HEK293 (cell line): ENCODE measurements at regions not wholly inside any gene's neighbourhood (a gene's known extent, or its start where the extent isn't known, plus 50 kb on each side); places are given as distances from the start of the nearest gene placed in this dataset.

Experiments used
- CTCF ChIA-PET: fragments of 350-600 bp; formaldehyde crosslinking; extraction: SDS; loops from one replicate; lab custom pipeline; 2021; ENCODE audit warnings: antibody characterized with exemption; lab: Yijun Ruan, JAX
- POLR2A ChIA-PET: fragments of 300-600 bp; formaldehyde crosslinking; extraction: SDS; loops from one replicate; lab custom pipeline; 2020; ENCODE audit warnings: antibody characterized with exemption, inconsistent platforms; lab: Yijun Ruan, JAX
- H3K27ac ChIP-seq: fragments of 200-500 bp; sonication (Bioruptor generic); 2 replicates; pipeline ENCODE4 v1.5.1; 2014; ENCODE audit warnings: low read depth, low read length, control low read depth, inconsistent platforms; ENCODE audit errors: extremely low read depth
- H3K36me3 ChIP-seq, 2 experiments: fragments of 200-500 bp in 1 of 2; sonication (Bioruptor generic) in 1 of 2; 1 replicate in 1 of 2; 2 replicates in 1 of 2; pipeline ENCODE4 v1.5.1; 2014 to 2017; ENCODE audit warnings: inconsistent platforms in 2 of 2, low read length in 2 of 2; ENCODE audit not compliant: control insufficient read depth in 2 of 2, insufficient read depth in 1 of 2
- H3K4me1 ChIP-seq: fragments of 200-500 bp; sonication (Bioruptor generic); 2 replicates; pipeline ENCODE4 v1.5.1; 2014; ENCODE audit warnings: mild to moderate bottlenecking, low read length, inconsistent platforms; ENCODE audit not compliant: control insufficient read depth, insufficient read depth
- H3K4me3 ChIP-seq: 2 replicates; pipeline ENCODE4 v1.5.1; 2011; ENCODE audit warnings: low read depth, mild to moderate bottlenecking, control low read depth, low read length, moderate library complexity
- H3K9me3 ChIP-seq: fragments of 200-500 bp; sonication (Bioruptor generic); 2 replicates; pipeline ENCODE4 v1.5.1; 2014; ENCODE audit warnings: low read depth, low read length, inconsistent platforms; ENCODE audit not compliant: control insufficient read depth, insufficient read depth
- KLF1 ChIP-seq: fragments of 450-650 bp; formaldehyde crosslinking; IDR thresholded peaks from 2 replicates; pipeline ENCODE4 v1.5.1; 2016; ENCODE audit warnings: missing biosample characterization, missing genetic modification characterization
- KLF16 ChIP-seq: fragments of 450-650 bp; formaldehyde crosslinking; IDR thresholded peaks from 2 replicates; pipeline ENCODE4 v1.5.1; 2017; ENCODE audit warnings: missing biosample characterization, missing genetic modification characterization
- KLF7 ChIP-seq: fragments of 450-650 bp; formaldehyde crosslinking; IDR thresholded peaks from 2 replicates; pipeline ENCODE4 v1.5.1; 2016; ENCODE audit warnings: missing biosample characterization, missing genetic modification characterization, borderline replicate concordance
- RBAK ChIP-seq: fragments of 450-650 bp; formaldehyde crosslinking; IDR thresholded peaks from 2 replicates; pipeline ENCODE4 v1.5.1; 2016; ENCODE audit warnings: missing biosample characterization, missing genetic modification characterization
- YY1 ChIP-seq: fragments of 450-650 bp; formaldehyde crosslinking; IDR thresholded peaks from 2 replicates; pipeline ENCODE4 v1.5.1; 2018; ENCODE audit warnings: missing biosample characterization, missing genetic modification characterization
- ZNF211 ChIP-seq: fragments of 450-650 bp; formaldehyde crosslinking; IDR thresholded peaks from 2 replicates; pipeline ENCODE4 v1.5.1; 2016; ENCODE audit warnings: low read depth, missing biosample characterization, missing genetic modification characterization
- ZNF239 ChIP-seq: fragments of 450-650 bp; formaldehyde crosslinking; IDR thresholded peaks from 2 replicates; pipeline ENCODE4 v1.5.1; 2016; ENCODE audit warnings: missing biosample characterization, missing genetic modification characterization
- ZNF266 ChIP-seq: fragments of 450-650 bp; formaldehyde crosslinking; IDR thresholded peaks from 2 replicates; pipeline ENCODE4 v1.5.1; 2016; ENCODE audit warnings: missing biosample characterization, missing genetic modification characterization, low read depth
- ZNF350 ChIP-seq: fragments of 450-650 bp; formaldehyde crosslinking; IDR thresholded peaks from 2 replicates; pipeline ENCODE4 v1.5.0; 2017; ENCODE audit warnings: missing biosample characterization, mild to moderate bottlenecking, missing genetic modification characterization
- ZNF391 ChIP-seq: fragments of 450-650 bp; formaldehyde crosslinking; IDR thresholded peaks from 2 replicates; pipeline ENCODE4 v1.5.1; 2016; ENCODE audit warnings: low read depth, missing biosample characterization, missing genetic modification characterization, borderline replicate concordance
- ZNF404 ChIP-seq: fragments of 450-650 bp; formaldehyde crosslinking; IDR thresholded peaks from 2 replicates; pipeline ENCODE4 v1.5.1; 2017; ENCODE audit warnings: missing biosample characterization, missing genetic modification characterization
- ZNF521 ChIP-seq: fragments of 450-650 bp; formaldehyde crosslinking; IDR thresholded peaks from 2 replicates; pipeline ENCODE4 v1.5.1; 2017; ENCODE audit warnings: missing biosample characterization, mild to moderate bottlenecking, missing genetic modification characterization
- ZNF664 ChIP-seq: fragments of 450-650 bp; formaldehyde crosslinking; IDR thresholded peaks from 2 replicates; pipeline ENCODE4 v1.5.1; 2016; ENCODE audit warnings: missing biosample characterization, missing genetic modification characterization
- ZNF76 ChIP-seq: fragments of 450-650 bp; formaldehyde crosslinking; IDR thresholded peaks from 2 replicates; pipeline ENCODE4; 2016; ENCODE audit warnings: low read depth, missing biosample characterization, missing genetic modification characterization, borderline replicate concordance
- ZNF776 ChIP-seq: fragments of 450-650 bp; formaldehyde crosslinking; IDR thresholded peaks from 2 replicates; pipeline ENCODE4 v1.5.0; 2017; ENCODE audit warnings: missing biosample characterization, missing genetic modification characterization, borderline replicate concordance
- TF ChIP-seq, protein P1 (sequence below): fragments of 450-650 bp; formaldehyde crosslinking; IDR thresholded peaks from 2 replicates; pipeline ENCODE4 v1.5.1; 2016; ENCODE audit warnings: missing biosample characterization, missing genetic modification characterization, borderline replicate concordance
- TF ChIP-seq, protein P2 (sequence below): fragments of 450-650 bp; formaldehyde crosslinking; IDR thresholded peaks from 2 replicates; pipeline ENCODE4 v1.5.1; 2016; ENCODE audit warnings: missing biosample characterization, missing genetic modification characterization
- TF ChIP-seq, protein P3 (sequence below): fragments of 450-650 bp; formaldehyde crosslinking; IDR thresholded peaks from 2 replicates; pipeline ENCODE4 v1.5.1; 2017; ENCODE audit warnings: missing biosample characterization, missing genetic modification characterization
- TF ChIP-seq, protein P4 (sequence below): fragments of 450-650 bp; formaldehyde crosslinking; IDR thresholded peaks from 2 replicates; pipeline ENCODE4 v1.5.1; 2017; ENCODE audit warnings: missing biosample characterization, missing genetic modification characterization
- TF ChIP-seq, protein P5 (sequence below): fragments of 450-650 bp; formaldehyde crosslinking; IDR thresholded peaks from 2 replicates; pipeline ENCODE4 v1.5.1; 2016; ENCODE audit warnings: missing biosample characterization, missing genetic modification characterization

DNA sequence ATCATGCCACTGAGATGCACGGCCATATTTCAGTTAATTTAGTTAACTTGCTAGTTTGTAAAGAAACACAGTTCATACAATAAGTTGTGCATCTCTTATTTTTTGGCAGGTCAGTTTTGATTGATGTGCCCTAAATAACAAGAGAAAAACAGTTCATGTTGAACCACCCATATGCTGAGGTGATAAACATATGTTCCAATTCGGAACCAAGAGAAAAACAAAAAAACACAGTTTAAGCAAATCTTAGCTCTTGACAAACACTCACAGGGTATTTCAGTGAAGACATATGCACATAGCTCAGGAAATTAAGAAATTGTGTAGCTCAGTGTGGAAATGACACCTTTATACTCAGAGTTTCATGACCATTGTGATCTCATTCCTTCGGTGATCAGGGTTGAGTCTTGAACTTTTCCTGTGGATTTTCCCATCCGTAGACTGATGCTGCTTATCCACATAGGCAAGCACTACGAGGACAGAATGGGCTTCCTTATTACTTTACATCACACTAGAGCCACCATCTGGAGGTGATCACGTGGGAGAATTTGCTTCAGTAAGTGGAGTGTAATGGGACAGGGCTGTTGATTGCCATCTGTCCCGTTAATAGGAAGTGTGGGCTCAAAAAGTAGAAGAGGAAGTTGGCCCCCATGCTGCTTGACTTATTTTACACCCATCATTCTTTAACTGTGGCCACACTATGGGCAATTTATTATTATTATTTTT lies 773.0 kb downstream of the MTRR start (continued):
- TF ChIP-seq, protein P1, sequence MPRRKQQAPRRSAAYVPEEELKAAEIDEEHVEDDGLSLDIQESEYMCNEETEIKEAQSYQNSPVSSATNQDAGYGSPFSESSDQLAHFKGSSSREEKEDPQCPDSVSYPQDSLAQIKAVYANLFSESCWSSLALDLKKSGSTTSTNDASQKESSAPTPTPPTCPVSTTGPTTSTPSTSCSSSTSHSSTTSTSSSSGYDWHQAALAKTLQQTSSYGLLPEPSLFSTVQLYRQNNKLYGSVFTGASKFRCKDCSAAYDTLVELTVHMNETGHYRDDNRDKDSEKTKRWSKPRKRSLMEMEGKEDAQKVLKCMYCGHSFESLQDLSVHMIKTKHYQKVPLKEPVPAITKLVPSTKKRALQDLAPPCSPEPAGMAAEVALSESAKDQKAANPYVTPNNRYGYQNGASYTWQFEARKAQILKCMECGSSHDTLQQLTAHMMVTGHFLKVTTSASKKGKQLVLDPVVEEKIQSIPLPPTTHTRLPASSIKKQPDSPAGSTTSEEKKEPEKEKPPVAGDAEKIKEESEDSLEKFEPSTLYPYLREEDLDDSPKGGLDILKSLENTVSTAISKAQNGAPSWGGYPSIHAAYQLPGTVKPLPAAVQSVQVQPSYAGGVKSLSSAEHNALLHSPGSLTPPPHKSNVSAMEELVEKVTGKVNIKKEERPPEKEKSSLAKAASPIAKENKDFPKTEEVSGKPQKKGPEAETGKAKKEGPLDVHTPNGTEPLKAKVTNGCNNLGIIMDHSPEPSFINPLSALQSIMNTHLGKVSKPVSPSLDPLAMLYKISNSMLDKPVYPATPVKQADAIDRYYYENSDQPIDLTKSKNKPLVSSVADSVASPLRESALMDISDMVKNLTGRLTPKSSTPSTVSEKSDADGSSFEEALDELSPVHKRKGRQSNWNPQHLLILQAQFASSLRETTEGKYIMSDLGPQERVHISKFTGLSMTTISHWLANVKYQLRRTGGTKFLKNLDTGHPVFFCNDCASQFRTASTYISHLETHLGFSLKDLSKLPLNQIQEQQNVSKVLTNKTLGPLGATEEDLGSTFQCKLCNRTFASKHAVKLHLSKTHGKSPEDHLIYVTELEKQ: no peak
- no peak for TF ChIP-seq ZNF776 (tag by site-specific recombination)
- TF ChIP-seq ZNF239 (tag by site-specific recombination): no peak
- TF ChIP-seq KLF16: no peak
- no peak for TF ChIP-seq ZNF664
- no peak for TF ChIP-seq ZNF404 (tag by site-specific recombination)
- TF ChIP-seq ZNF391: no peak
- TF ChIP-seq, protein P2, sequence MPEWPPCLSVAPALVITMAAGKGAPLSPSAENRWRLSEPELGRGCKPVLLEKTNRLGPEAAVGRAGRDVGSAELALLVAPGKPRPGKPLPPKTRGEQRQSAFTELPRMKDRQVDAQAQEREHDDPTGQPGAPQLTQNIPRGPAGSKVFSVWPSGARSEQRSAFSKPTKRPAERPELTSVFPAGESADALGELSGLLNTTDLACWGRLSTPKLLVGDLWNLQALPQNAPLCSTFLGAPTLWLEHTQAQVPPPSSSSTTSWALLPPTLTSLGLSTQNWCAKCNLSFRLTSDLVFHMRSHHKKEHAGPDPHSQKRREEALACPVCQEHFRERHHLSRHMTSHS (tag by site-specific recombination): no peak

DNA sequence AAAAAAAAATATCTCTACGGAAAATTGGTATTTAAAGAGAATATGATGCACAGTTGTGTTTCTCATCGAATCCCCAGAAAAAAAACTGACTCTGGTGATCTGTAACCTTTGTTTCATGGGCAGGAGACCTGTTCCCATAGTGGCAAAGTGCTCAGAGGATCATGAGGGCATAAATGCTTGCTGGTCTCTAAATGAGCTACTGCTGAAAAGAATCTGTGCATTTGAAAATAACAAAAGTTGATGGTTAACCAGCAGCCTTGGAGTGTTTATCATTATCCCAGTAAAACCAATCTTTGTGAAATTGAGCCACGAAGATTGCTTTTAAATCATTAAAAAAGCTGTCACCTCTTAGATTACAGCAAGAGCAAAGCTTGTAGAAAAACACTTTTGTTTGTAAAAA lies 775.4 kb downstream of the MTRR start:
- H3K36me3 ChIP-seq: no peaks in the 10 kb centered on the region
- POLR2A ChIA-PET: no interaction called here
- no peak overlapping the region for H3K27ac ChIP-seq
- no peaks in the 10 kb centered on the region for H3K9me3 ChIP-seq
- no peaks in the 10 kb centered on the region for H3K4me1 ChIP-seq
- CTCF ChIA-PET: no interaction called here
- H3K4me3 ChIP-seq: no peak overlapping the region
- TF ChIP-seq, protein P3, sequence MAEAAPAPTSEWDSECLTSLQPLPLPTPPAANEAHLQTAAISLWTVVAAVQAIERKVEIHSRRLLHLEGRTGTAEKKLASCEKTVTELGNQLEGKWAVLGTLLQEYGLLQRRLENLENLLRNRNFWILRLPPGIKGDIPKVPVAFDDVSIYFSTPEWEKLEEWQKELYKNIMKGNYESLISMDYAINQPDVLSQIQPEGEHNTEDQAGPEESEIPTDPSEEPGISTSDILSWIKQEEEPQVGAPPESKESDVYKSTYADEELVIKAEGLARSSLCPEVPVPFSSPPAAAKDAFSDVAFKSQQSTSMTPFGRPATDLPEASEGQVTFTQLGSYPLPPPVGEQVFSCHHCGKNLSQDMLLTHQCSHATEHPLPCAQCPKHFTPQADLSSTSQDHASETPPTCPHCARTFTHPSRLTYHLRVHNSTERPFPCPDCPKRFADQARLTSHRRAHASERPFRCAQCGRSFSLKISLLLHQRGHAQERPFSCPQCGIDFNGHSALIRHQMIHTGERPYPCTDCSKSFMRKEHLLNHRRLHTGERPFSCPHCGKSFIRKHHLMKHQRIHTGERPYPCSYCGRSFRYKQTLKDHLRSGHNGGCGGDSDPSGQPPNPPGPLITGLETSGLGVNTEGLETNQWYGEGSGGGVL (tag by site-specific recombination): no peak
- no peak for TF ChIP-seq ZNF76 (tag by site-specific recombination)
- TF ChIP-seq YY1 (tag by site-specific recombination): no peak
- TF ChIP-seq, protein P4, sequence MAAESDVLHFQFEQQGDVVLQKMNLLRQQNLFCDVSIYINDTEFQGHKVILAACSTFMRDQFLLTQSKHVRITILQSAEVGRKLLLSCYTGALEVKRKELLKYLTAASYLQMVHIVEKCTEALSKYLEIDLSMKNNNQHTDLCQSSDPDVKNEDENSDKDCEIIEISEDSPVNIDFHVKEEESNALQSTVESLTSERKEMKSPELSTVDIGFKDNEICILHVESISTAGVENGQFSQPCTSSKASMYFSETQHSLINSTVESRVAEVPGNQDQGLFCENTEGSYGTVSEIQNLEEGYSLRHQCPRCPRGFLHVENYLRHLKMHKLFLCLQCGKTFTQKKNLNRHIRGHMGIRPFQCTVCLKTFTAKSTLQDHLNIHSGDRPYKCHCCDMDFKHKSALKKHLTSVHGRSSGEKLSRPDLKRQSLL: no peak
- no peak for TF ChIP-seq ZNF350
- TF ChIP-seq, protein P5, sequence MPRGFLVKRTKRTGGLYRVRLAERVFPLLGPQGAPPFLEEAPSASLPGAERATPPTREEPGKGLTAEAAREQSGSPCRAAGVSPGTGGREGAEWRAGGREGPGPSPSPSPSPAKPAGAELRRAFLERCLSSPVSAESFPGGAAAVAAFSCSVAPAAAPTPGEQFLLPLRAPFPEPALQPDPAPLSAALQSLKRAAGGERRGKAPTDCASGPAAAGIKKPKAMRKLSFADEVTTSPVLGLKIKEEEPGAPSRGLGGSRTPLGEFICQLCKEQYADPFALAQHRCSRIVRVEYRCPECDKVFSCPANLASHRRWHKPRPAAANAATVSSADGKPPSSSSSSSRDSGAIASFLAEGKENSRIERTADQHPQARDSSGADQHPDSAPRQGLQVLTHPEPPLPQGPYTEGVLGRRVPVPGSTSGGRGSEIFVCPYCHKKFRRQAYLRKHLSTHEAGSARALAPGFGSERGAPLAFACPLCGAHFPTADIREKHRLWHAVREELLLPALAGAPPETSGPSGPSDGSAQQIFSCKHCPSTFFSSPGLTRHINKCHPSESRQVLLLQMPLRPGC: no peak
- TF ChIP-seq ZNF266 (tag by site-specific recombination): no peak
- TF ChIP-seq ZNF211: no peak
- no peak for TF ChIP-seq ZNF521
- TF ChIP-seq KLF1 (tag by site-specific recombination): no peak
- no peak for TF ChIP-seq RBAK
- no peak for TF ChIP-seq KLF7 (tag by site-specific recombination)
